Stimulated activated CD4-positive, alpha-beta T cell treated with anti-CD3 and anti-CD28 coated beads, Interleukin-12 subunit alpha, Interleukin-12 subunit beta, amount 100 ng/mL, for 48 hours (primary cell): ENCODE measurements at regions not wholly inside any gene's neighbourhood (a gene's known extent, or its start where the extent isn't known, plus 50 kb on each side); places are given as distances from the start of the nearest gene placed in this dataset.

ENCODE experiments used
- DNase-seq, 3 donors: peaks; one replicate each; pipeline ENCODE4 v3.0.0-alpha.2; 2020; ENCODE audit warnings: low read depth in 2 of 3, low spot score in 1 of 3

- DNase-seq, result no peak
Observed at GRCh38 chr10:3486346-3487065, 298.5 kb downstream of the KLF6 start.

GRCh38 chr10:3485057-3485686, 299.8 kb downstream of the KLF6 start:
- no peak for DNase-seq

GRCh38 chr10:3484306-3485056, 300.5 kb downstream of the KLF6 start:
- no peak for DNase-seq

GRCh38 chr10:3482200-3482993, 302.6 kb downstream of the KLF6 start:
- no peak for DNase-seq

GRCh38 chr10:3481496-3481895, 303.5 kb downstream of the KLF6 start:
- no peak for DNase-seq

GRCh38 chr10:3480990-3481315, 304.1 kb downstream of the KLF6 start:
- no peak for DNase-seq

GRCh38 chr10:3480281-3480989, 304.6 kb downstream of the KLF6 start:
- DNase-seq, result no peak

- no peak for DNase-seq
Observed at GRCh38 chr10:3478632-3479240, 306.2 kb upstream of the PITRM1 start.

- no peak for DNase-seq
Observed at GRCh38 chr10:3478153-3478552, 305.6 kb upstream of the PITRM1 start.

GRCh38 chr10:3477683-3478082, 305.1 kb upstream of the PITRM1 start:
- DNase-seq, result no peak

GRCh38 chr10:3476640-3477448, 304.3 kb upstream of the PITRM1 start:
- DNase-seq, result no peak

GRCh38 chr10:3476186-3476585, 303.6 kb upstream of the PITRM1 start:
- DNase-seq, result no peak

GRCh38 chr10:3475367-3475766, 302.8 kb upstream of the PITRM1 start:
- no peak for DNase-seq

- no peak for DNase-seq
Observed at GRCh38 chr10:3474266-3474665, 301.7 kb upstream of the PITRM1 start.

- DNase-seq, result no peak
Observed at GRCh38 chr10:3473271-3473670, 300.7 kb upstream of the PITRM1 start.

GRCh38 chr10:3472287-3473051, 299.9 kb upstream of the PITRM1 start:
- no peak for DNase-seq

- DNase-seq, result no peak
Observed at GRCh38 chr10:3471927-3472286, 299.3 kb upstream of the PITRM1 start.

- DNase-seq, result no peak
Observed at GRCh38 chr10:3471472-3471871, 298.9 kb upstream of the PITRM1 start.

GRCh38 chr10:3470191-3470590, 297.6 kb upstream of the PITRM1 start:
- DNase-seq, result no peak
